GM21528 (cell line): ENCODE measurements at regions not wholly inside any gene's neighbourhood (a gene's known extent, or its start where the extent isn't known, plus 50 kb on each side); places are given as distances from the start of the nearest gene placed in this dataset.

Experiments used
- ATAC-seq: cut with Tn5 transposase; IDR thresholded peaks from one replicate; pipeline ENCODE4 v1.9.1; 2021; ENCODE audit warnings: mild to moderate bottlenecking, moderate library complexity; ENCODE audit not compliant: unreplicated experiment, low FRiP score

- ATAC-seq, result peak; percentile 68
These were observed 52.0 kb downstream of the RPP21 start for GRCh38 chr6:30396833-30397479.

GRCh38 chr6:30397697-30398096, 52.7 kb downstream of the RPP21 start:
- no peak for ATAC-seq

- no peak for ATAC-seq
These were observed 54.6 kb downstream of the RPP21 start for GRCh38 chr6:30399390-30400058.

GRCh38 chr6:30405934-30406333, 61.0 kb downstream of the RPP21 start:
- ATAC-seq, result no peak

GRCh38 chr6:30409184-30409583, 64.2 kb downstream of the RPP21 start:
- no peak for ATAC-seq

GRCh38 chr6:30411515-30412207, 66.7 kb downstream of the RPP21 start:
- ATAC-seq, result no peak

GRCh38 chr6:30418448-30418847, 70.9 kb upstream of the HLA-E start:
- no peak for ATAC-seq

GRCh38 chr6:30424549-30424948, 64.8 kb upstream of the HLA-E start:
- ATAC-seq, result no peak
